ENCODE measurements at regions not wholly inside any gene's neighbourhood (a gene's known extent, or its start where the extent isn't known, plus 50 kb on each side); places are given as distances from the start of the nearest gene placed in this dataset.

GRCh38 chr2:147665105-147665504, 179.7 kb upstream of the ACVR2A start:
- Histone ChIP-seq H3K14ac (ENCODE audit: insufficient read depth, low read length) (no peak overlapping the region), H3K9ac (ENCODE audit: extremely low read depth, insufficient read length, low read length) (no peak overlapping the region), H2BK5ac (ENCODE audit: insufficient read length, low read length) (no peak overlapping the region), H4K5ac (ENCODE audit: insufficient read length, low read depth, low read length) (no peak overlapping the region), H3K79me1 (ENCODE audit: insufficient read depth, low read depth, low read length, poor library complexity, severe bottlenecking) (no peaks in the 10 kb centered on the region), H2BK20ac (ENCODE audit: low read depth, low read length, poor library complexity, severe bottlenecking) (no peak overlapping the region), H3K23me2 (ENCODE audit: insufficient read length, low read depth, low read length, poor library complexity, severe bottlenecking) (no peaks in the 10 kb centered on the region), H4K91ac (ENCODE audit: insufficient read length, low read depth, low read length) (no peak overlapping the region), H2AK5ac (ENCODE audit: insufficient read length, low read length) (no peak overlapping the region), H3K27ac (ENCODE audit: insufficient read length, low read depth, low read length) (no peak overlapping the region), H3K79me2 (ENCODE audit: insufficient read depth, low read length) (no peaks in the 10 kb centered on the region), H3K4me1 (ENCODE audit: insufficient read depth, low read length) (no peaks in the 10 kb centered on the region), H3T11ph (ENCODE audit: low read length) (no peak overlapping the region), H3K9me3 (ENCODE audit: control insufficient read depth, low read depth, low read length) (no peaks in the 10 kb centered on the region), H3K27me3 (ENCODE audit: insufficient read depth, low read length) (no peaks in the 10 kb centered on the region), H4K20me1 (ENCODE audit: control insufficient read depth, insufficient read depth, insufficient read length) (no peaks in the 10 kb centered on the region), H3K23ac (ENCODE audit: insufficient read length, low read depth, low read length) (no peak overlapping the region), H3K18ac (ENCODE audit: insufficient read length, low read depth, low read length) (no peak overlapping the region), H2BK12ac (ENCODE audit: insufficient read length, low read depth, low read length) (no peak overlapping the region), H2BK15ac (ENCODE audit: low read depth, low read length) (no peak overlapping the region), H2AFZ (ENCODE audit: low read length) (no peak overlapping the region), H3K4ac (ENCODE audit: low read depth, low read length) (no peak overlapping the region), H2BK120ac (ENCODE audit: low read depth, low read length, poor library complexity, severe bottlenecking) (no peak overlapping the region), H3K4me2 (ENCODE audit: insufficient read depth, insufficient read length, low read length) (no peak overlapping the region), H4K8ac (replicated peaks; ENCODE audit: insufficient read length, low read depth, low read length) (no peak overlapping the region), H3K56ac (ENCODE audit: insufficient read length, low read depth, low read length) (no peak overlapping the region)
- no peaks in the 10 kb centered on the region for H3K36me3 Mint-ChIP-seq (ENCODE audit: insufficient read depth in 1 of 3, low read depth in 3 of 3)
- no peak for TF ChIP-seq CTCF (conservative IDR thresholded peaks at IDR 0.05)
- peaks cover 2 to 3% of the 10 kb centered on the region in 2 experiments; a peak in 2 of 4 replicates for H3K4me1 Mint-ChIP-seq
- H3K9me3 Mint-ChIP-seq: no peaks in the 10 kb centered on the region
- no peak overlapping the region for H3K4me3 Mint-ChIP-seq
- no peak for DNase-seq
- no peaks in the 10 kb centered on the region for H3K27me3 Mint-ChIP-seq (ENCODE audit: low read depth)
- no CpG with 5 or more reads among the region's 2 CpGs for WGBS (ENCODE audit: extremely low coverage, insufficient read length, low lambda C conversion rate)
- H3K27ac Mint-ChIP-seq: no peak overlapping the region
